H9 (cell line): ENCODE measurements at regions not wholly inside any gene's neighbourhood (a gene's known extent, or its start where the extent isn't known, plus 50 kb on each side); places are given as distances from the start of the nearest gene placed in this dataset.

Experiments
- DNase-seq: peaks from one replicate; pipeline ENCODE4 v3.0.0-alpha.2; 2017
- H2AFZ ChIP-seq: one replicate; pipeline ENCODE4 v1.6.1; 2013; ENCODE audit warnings: mild to moderate bottlenecking, low read length, control low read depth, moderate library complexity
- H2AK5ac ChIP-seq: 2 replicates; pipeline ENCODE4 v1.6.1; 2013; ENCODE audit warnings: low read length, control low read depth, mixed read lengths; ENCODE audit not compliant: insufficient read length
- H2BK120ac ChIP-seq: one replicate; pipeline ENCODE4 v1.6.1; 2013; ENCODE audit warnings: low read depth, mild to moderate bottlenecking, low read length, control low read depth, inconsistent platforms; ENCODE audit not compliant: poor library complexity, severe bottlenecking
- H2BK12ac ChIP-seq: 2 replicates; pipeline ENCODE4 v1.6.1; 2013; ENCODE audit warnings: low read length, control low read depth, mixed read lengths, low read depth; ENCODE audit not compliant: insufficient read length
- H2BK15ac ChIP-seq: 2 replicates; pipeline ENCODE4 v1.6.1; 2013; ENCODE audit warnings: low read depth, low read length, control low read depth
- H2BK20ac ChIP-seq: one replicate; pipeline ENCODE4 v1.6.1; 2013; ENCODE audit warnings: low read depth, mild to moderate bottlenecking, low read length, control low read depth, inconsistent platforms; ENCODE audit not compliant: poor library complexity, severe bottlenecking
- H2BK5ac ChIP-seq: 2 replicates; pipeline ENCODE4 v1.6.1; 2013; ENCODE audit warnings: low read length, control low read depth, mixed read lengths; ENCODE audit not compliant: insufficient read length
- H3K14ac ChIP-seq: 2 replicates; pipeline ENCODE4 v1.6.1; 2013; ENCODE audit warnings: low read length, control low read depth; ENCODE audit not compliant: insufficient read depth
- H3K18ac ChIP-seq: 2 replicates; pipeline ENCODE4 v1.6.1; 2013; ENCODE audit warnings: low read depth, mild to moderate bottlenecking, mixed read lengths, low read length, control low read depth; ENCODE audit not compliant: insufficient read length
- H3K23ac ChIP-seq: 2 replicates; pipeline ENCODE4 v1.6.1; 2013; ENCODE audit warnings: low read length, control low read depth, mixed read lengths, low read depth; ENCODE audit not compliant: insufficient read length
- H3K23me2 ChIP-seq: 2 replicates; pipeline ENCODE4 v1.6.1; 2013; ENCODE audit warnings: low read depth, mild to moderate bottlenecking, mixed read lengths, low read length, control low read depth; ENCODE audit not compliant: insufficient read length, poor library complexity, severe bottlenecking
- H3K27ac ChIP-seq: 2 replicates; pipeline ENCODE4 v1.5.1; 2013; ENCODE audit warnings: low read length, control low read depth, mixed read lengths, low read depth; ENCODE audit not compliant: insufficient read length
- H3K27me3 ChIP-seq: 2 replicates; pipeline ENCODE4 v1.6.1; 2013; ENCODE audit warnings: low read length, control low read depth, inconsistent platforms; ENCODE audit not compliant: insufficient read depth
- H3K4ac ChIP-seq: 2 replicates; pipeline ENCODE4 v1.6.1; 2013; ENCODE audit warnings: low read depth, mild to moderate bottlenecking, control low read depth, inconsistent platforms, low read length, moderate library complexity
- H3K4me1 ChIP-seq: 2 replicates; pipeline ENCODE4 v1.6.1; 2013; ENCODE audit warnings: low read length, control low read depth, inconsistent platforms; ENCODE audit not compliant: insufficient read depth
- H3K4me2 ChIP-seq: 2 replicates; pipeline ENCODE4 v1.6.1; 2013; ENCODE audit warnings: low read length, control low read depth, mixed read lengths; ENCODE audit not compliant: insufficient read length, insufficient read depth
- H3K56ac ChIP-seq: 2 replicates; pipeline ENCODE4 v1.6.1; 2013; ENCODE audit warnings: low read depth, mild to moderate bottlenecking, mixed read lengths, low read length, control low read depth; ENCODE audit not compliant: insufficient read length
- H3K79me1 ChIP-seq: 2 replicates; pipeline ENCODE4 v1.6.1; 2013; ENCODE audit warnings: low read depth, mild to moderate bottlenecking, moderate library complexity, low read length, control low read depth, inconsistent platforms; ENCODE audit not compliant: insufficient read depth, poor library complexity, severe bottlenecking
- H3K79me2 ChIP-seq: 2 replicates; pipeline ENCODE4 v1.6.1; 2013; ENCODE audit warnings: low read length, control low read depth, inconsistent platforms; ENCODE audit not compliant: insufficient read depth
- H3K9ac ChIP-seq: 2 replicates; pipeline ENCODE4 v1.6.1; 2013; ENCODE audit warnings: low read length, control low read depth, mixed read lengths; ENCODE audit not compliant: insufficient read length; ENCODE audit errors: extremely low read depth
- H3K9me3 ChIP-seq: one replicate; pipeline ENCODE4 v1.6.1; 2013; ENCODE audit warnings: low read depth, low read length, inconsistent platforms; ENCODE audit not compliant: control insufficient read depth
- H3T11ph ChIP-seq: one replicate; pipeline ENCODE4 v1.6.1; 2013; ENCODE audit warnings: mild to moderate bottlenecking, low read length, control low read depth, inconsistent platforms
- H4K20me1 ChIP-seq: one replicate; pipeline ENCODE4 v1.6.1; 2013; ENCODE audit not compliant: control insufficient read depth, insufficient read length, insufficient read depth
- H4K5ac ChIP-seq: 2 replicates; pipeline ENCODE4 v1.6.1; 2013; ENCODE audit warnings: low read depth, mild to moderate bottlenecking, mixed read lengths, low read length, control low read depth; ENCODE audit not compliant: insufficient read length
- H4K8ac ChIP-seq: replicated peaks from 2 replicates; pipeline ENCODE4 v1.6.1; 2013; ENCODE audit warnings: low read length, control low read depth, mixed read lengths, low read depth; ENCODE audit not compliant: insufficient read length
- H4K91ac ChIP-seq: 2 replicates; pipeline ENCODE4 v1.6.1; 2013; ENCODE audit warnings: low read depth, mild to moderate bottlenecking, moderate library complexity, mixed read lengths, low read length, control low read depth; ENCODE audit not compliant: insufficient read length
- H3K27ac Mint-ChIP-seq, 3 experiments: 2 replicates in 2 of 3; 3 replicates in 1 of 3; pipeline ENCODE4 v1.8.0; 2020 to 2021; ENCODE audit warnings: mixed read lengths in 3 of 3, mild to moderate bottlenecking in 1 of 3, moderate library complexity in 1 of 3
- H3K27me3 Mint-ChIP-seq: 2 replicates; pipeline ENCODE4 v1.8.0; 2021; ENCODE audit warnings: low read depth, mild to moderate bottlenecking, moderate library complexity, mixed read lengths
- H3K36me3 Mint-ChIP-seq, 3 experiments: 2 replicates in 2 of 3; 3 replicates in 1 of 3; pipeline ENCODE4 v1.8.0; 2020 to 2021; ENCODE audit warnings: low read depth in 3 of 3, mixed read lengths in 3 of 3; ENCODE audit not compliant: insufficient read depth in 1 of 3
- H3K4me1 Mint-ChIP-seq, 2 experiments: 2 replicates each; pipeline ENCODE4 v1.8.0; 2020; ENCODE audit warnings: mixed read lengths in 2 of 2
- H3K4me3 Mint-ChIP-seq, 2 experiments: 2 replicates in 1 of 2; 3 replicates in 1 of 2; pipeline ENCODE4 v1.8.0; 2020 to 2021; ENCODE audit warnings: mild to moderate bottlenecking in 2 of 2, mixed read lengths in 2 of 2, moderate library complexity in 1 of 2
- H3K9me3 Mint-ChIP-seq, 2 experiments: 2 replicates in 1 of 2; 3 replicates in 1 of 2; pipeline ENCODE4 v1.8.0; 2020; ENCODE audit warnings: mild to moderate bottlenecking in 2 of 2, mixed read lengths in 2 of 2, moderate library complexity in 1 of 2
- WGBS: extraction: QIAGEN DNeasy Blood & Tissue Kit; methylation state at CpG from one replicate; pipeline ENCODE4 v1.1.7; 2013; ENCODE audit warnings: missing lambda C conversion rate, low lambda C conversion rate, mixed read lengths; ENCODE audit not compliant: insufficient read length; ENCODE audit errors: extremely low coverage; 5-methylcytosine and 5-hydroxymethylcytosine counted together
- TF ChIP-seq, protein P1 (sequence below): fragments of 200-600 bp; sonication (generic); conservative IDR thresholded peaks from 3 replicates; pipeline ENCODE4 v1.8.0; 2021; ENCODE audit warnings: antibody characterized with exemption, mild to moderate bottlenecking

DNA sequence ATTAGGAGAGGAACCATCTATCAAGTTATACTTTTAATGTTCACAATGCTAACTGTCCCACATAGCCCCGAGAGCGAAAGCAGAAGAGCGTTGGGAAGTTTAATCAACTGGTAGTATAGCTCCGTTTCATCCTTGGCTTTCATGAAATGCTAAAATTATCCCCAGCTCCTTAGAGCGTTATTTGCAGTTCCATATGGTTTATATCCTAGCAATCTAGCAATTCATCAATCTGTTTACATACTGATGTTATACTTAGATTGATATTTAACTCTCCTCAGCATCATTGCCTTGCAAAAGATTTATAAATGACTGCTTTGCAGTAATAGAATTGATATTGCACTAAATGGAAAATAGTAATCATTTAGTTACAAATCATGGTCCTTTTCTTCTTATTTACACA, 419.8 kb downstream of the COG6 start:
- H3K18ac ChIP-seq, result no peak overlapping the region
- H3K27ac Mint-ChIP-seq, result no peak overlapping the region
- no peak overlapping the region for H3K27ac ChIP-seq
- H4K20me1 ChIP-seq, result no peaks in the 10 kb centered on the region
- no peak overlapping the region for H2BK20ac ChIP-seq
- H3K36me3 Mint-ChIP-seq, result no peaks in the 10 kb centered on the region
- no peak overlapping the region for H2BK12ac ChIP-seq
- H3K27me3 Mint-ChIP-seq, result no peaks in the 10 kb centered on the region
- no peak overlapping the region for H2BK5ac ChIP-seq
- peaks cover 15% of the 10 kb centered on the region in 2 experiments for H3K4me1 Mint-ChIP-seq
- H3K56ac ChIP-seq, result no peak overlapping the region
- H3K27me3 ChIP-seq, result no peaks in the 10 kb centered on the region
- no peak overlapping the region for H4K8ac ChIP-seq
- H2BK15ac ChIP-seq, result no peak overlapping the region
- no peaks in the 10 kb centered on the region for H3K79me2 ChIP-seq
- no peak overlapping the region for H3K4ac ChIP-seq
- no peak overlapping the region for H3K23ac ChIP-seq
- no peak overlapping the region for H3T11ph ChIP-seq
- H3K23me2 ChIP-seq, result no peaks in the 10 kb centered on the region
- H3K9me3 ChIP-seq, result no peaks in the 10 kb centered on the region
- no peak overlapping the region for H2AK5ac ChIP-seq
- H3K14ac ChIP-seq, result no peak overlapping the region
- DNase-seq, result no peak
- no peak overlapping the region for H3K9ac ChIP-seq
- no peak overlapping the region for H4K5ac ChIP-seq
- H2BK120ac ChIP-seq, result no peak overlapping the region
- no peaks in the 10 kb centered on the region for H3K79me1 ChIP-seq
- no peak overlapping the region for H4K91ac ChIP-seq
- no peaks in the 10 kb centered on the region; a peak in 1 of 5 replicates for H3K9me3 Mint-ChIP-seq
- no peak overlapping the region for H2AFZ ChIP-seq
- TF ChIP-seq, protein P1, sequence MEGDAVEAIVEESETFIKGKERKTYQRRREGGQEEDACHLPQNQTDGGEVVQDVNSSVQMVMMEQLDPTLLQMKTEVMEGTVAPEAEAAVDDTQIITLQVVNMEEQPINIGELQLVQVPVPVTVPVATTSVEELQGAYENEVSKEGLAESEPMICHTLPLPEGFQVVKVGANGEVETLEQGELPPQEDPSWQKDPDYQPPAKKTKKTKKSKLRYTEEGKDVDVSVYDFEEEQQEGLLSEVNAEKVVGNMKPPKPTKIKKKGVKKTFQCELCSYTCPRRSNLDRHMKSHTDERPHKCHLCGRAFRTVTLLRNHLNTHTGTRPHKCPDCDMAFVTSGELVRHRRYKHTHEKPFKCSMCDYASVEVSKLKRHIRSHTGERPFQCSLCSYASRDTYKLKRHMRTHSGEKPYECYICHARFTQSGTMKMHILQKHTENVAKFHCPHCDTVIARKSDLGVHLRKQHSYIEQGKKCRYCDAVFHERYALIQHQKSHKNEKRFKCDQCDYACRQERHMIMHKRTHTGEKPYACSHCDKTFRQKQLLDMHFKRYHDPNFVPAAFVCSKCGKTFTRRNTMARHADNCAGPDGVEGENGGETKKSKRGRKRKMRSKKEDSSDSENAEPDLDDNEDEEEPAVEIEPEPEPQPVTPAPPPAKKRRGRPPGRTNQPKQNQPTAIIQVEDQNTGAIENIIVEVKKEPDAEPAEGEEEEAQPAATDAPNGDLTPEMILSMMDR, result no peak
- no peak overlapping the region for H3K4me2 ChIP-seq
- WGBS, result no CpG with 5 or more reads among the region's 5 CpGs
- H3K4me3 Mint-ChIP-seq, result no peak overlapping the region
- H3K4me1 ChIP-seq, result no peaks in the 10 kb centered on the region; the same call in 1 of the 2 replicates
